SK-N-SH (cell line): ENCODE measurements at regions not wholly inside any gene's neighbourhood (a gene's known extent, or its start where the extent isn't known, plus 50 kb on each side); places are given as distances from the start of the nearest gene placed in this dataset.

Experiments used
- CTCF ChIA-PET: fragments of 300-600, 350-600 bp; formaldehyde crosslinking; extraction: SDS; loops from one replicate; lab custom pipeline; 2021; lab: Yijun Ruan, JAX
- POLR2A ChIA-PET: fragments of 350-600 bp; sonication (Branson Sonifier 250); formaldehyde crosslinking; extraction: SDS; loops from one replicate; lab custom pipeline; 2020; ENCODE audit warnings: antibody characterized with exemption, inconsistent platforms; lab: Yijun Ruan, JAX
- DNase-seq: peaks from one replicate; pipeline ENCODE4 v3.0.0; 2012
- H2AFZ ChIP-seq: fragments of 200-600 bp; sonication (generic); 2 replicates; pipeline ENCODE4 v1.8.1; 2016; ENCODE audit warnings: antibody characterized with exemption, mild to moderate bottlenecking, low read depth
- H3F3A ChIP-seq: fragments of 200-600 bp; sonication (generic); replicated peaks from 2 replicates; pipeline ENCODE3; 2016; ENCODE audit warnings: antibody characterized with exemption, mild to moderate bottlenecking; ENCODE audit not compliant: insufficient read depth
- H3K27ac ChIP-seq, 2 experiments: fragments of 200-500 bp in 1 of 2; fragments of 200-600 bp in 1 of 2; sonication (Bioruptor generic) in 1 of 2; sonication (generic), shearing (Covaris generic) in 1 of 2; 2 replicates each; pipeline versions ENCODE4 v1.5.1 to v1.6.1; 2014 to 2016; ENCODE audit warnings: low read depth in 2 of 2, inconsistent platforms in 1 of 2, low read length in 1 of 2, mild to moderate bottlenecking in 1 of 2, mixed read lengths in 1 of 2
- H3K27me3 ChIP-seq: fragments of 200-600 bp; sonication (generic), shearing (Covaris generic); 2 replicates; pipeline ENCODE4 v1.6.1; 2016; ENCODE audit warnings: mixed run types; ENCODE audit not compliant: insufficient read depth
- H3K36me3 ChIP-seq, 2 experiments: fragments of 200-500 bp in 1 of 2; fragments of 200-600 bp in 1 of 2; sonication (Bioruptor generic) in 1 of 2; sonication (generic) in 1 of 2; replicated peaks in 1 of 2; 2 replicates each; pipeline versions ENCODE3 to v1.5.1; 2014 to 2016; ENCODE audit warnings: low read length in 1 of 2, mild to moderate bottlenecking in 1 of 2; ENCODE audit not compliant: insufficient read depth in 2 of 2, control insufficient read depth in 1 of 2
- H3K4me1 ChIP-seq, 2 experiments: fragments of 200-500 bp in 1 of 2; fragments of 200-600 bp in 1 of 2; sonication (Bioruptor generic) in 1 of 2; sonication (generic), shearing (Covaris generic) in 1 of 2; 2 replicates each; pipeline versions ENCODE4 v1.5.1 to v1.6.1; 2014 to 2016; ENCODE audit warnings: low read depth in 1 of 2, low read length in 1 of 2, mixed run types in 1 of 2; ENCODE audit not compliant: insufficient read depth in 2 of 2, control insufficient read depth in 1 of 2
- H3K4me2 ChIP-seq: fragments of 200-600 bp; sonication (generic), shearing (Covaris generic); 2 replicates; pipeline ENCODE4 v1.6.1; 2017; ENCODE audit warnings: mixed run types
- H3K4me3 ChIP-seq, 2 experiments: fragments of 200-500 bp in 1 of 2; fragments of 200-600 bp in 1 of 2; sonication (Bioruptor generic) in 1 of 2; sonication (generic), shearing (Covaris generic) in 1 of 2; 2 replicates each; pipeline versions ENCODE4 v1.5.1 to v1.8.1; 2014 to 2016; ENCODE audit warnings: low read depth in 2 of 2, inconsistent platforms in 1 of 2, low read length in 1 of 2, mild to moderate bottlenecking in 1 of 2, mixed read lengths in 1 of 2, moderate library complexity in 1 of 2
- H3K79me2 ChIP-seq: fragments of 200-600 bp; sonication (generic); 2 replicates; pipeline ENCODE4 v1.8.1; 2017; ENCODE audit warnings: mild to moderate bottlenecking; ENCODE audit not compliant: insufficient read depth
- H3K9ac ChIP-seq: fragments of 200-600 bp; sonication (generic); 2 replicates; pipeline ENCODE4 v1.6.1; 2017; ENCODE audit warnings: mixed run types
- H3K9me2 ChIP-seq: fragments of 200-600 bp; sonication (generic); 2 replicates; pipeline ENCODE4 v1.6.1; 2017; ENCODE audit warnings: mixed run types
- H3K9me3 ChIP-seq: fragments of 200-600 bp; sonication (generic); 2 replicates; pipeline ENCODE4 v1.6.1; 2017; ENCODE audit warnings: mixed run types, mild to moderate bottlenecking, moderate library complexity
- H4K20me1 ChIP-seq: fragments of 200-600 bp; sonication (generic); 2 replicates; pipeline ENCODE4 v1.6.1; 2017; ENCODE audit warnings: mild to moderate bottlenecking, mixed run types; ENCODE audit not compliant: insufficient read depth
- FOSL2 ChIP-seq: IDR thresholded peaks from 2 replicates; pipeline ENCODE4 v1.4.0; 2012; ENCODE audit warnings: low read depth, mild to moderate bottlenecking, moderate library complexity, borderline replicate concordance
- FOXJ3 ChIP-seq: sonication (generic); formaldehyde crosslinking; IDR thresholded peaks from 2 replicates; pipeline ENCODE4 v1.5.1; 2020; ENCODE audit warnings: mild to moderate bottlenecking, missing genetic modification reagents
- GATA2 ChIP-seq: sonication (generic); formaldehyde crosslinking; IDR thresholded peaks from 2 replicates; pipeline ENCODE4 v1.5.0; 2020; ENCODE audit warnings: mild to moderate bottlenecking, missing genetic modification reagents
- MXI1 ChIP-seq: IDR thresholded peaks from 2 replicates; pipeline ENCODE4 v1.6.1; 2012; ENCODE audit warnings: mild to moderate bottlenecking, low read depth, low read length, improper control_type of control experiment
- PBX3 ChIP-seq: IDR thresholded peaks from 2 replicates; pipeline ENCODE4; 2012
- RFX5 ChIP-seq: IDR thresholded peaks from 2 replicates; pipeline ENCODE4 v1.6.1; 2012; ENCODE audit warnings: mild to moderate bottlenecking, improper control_type of control experiment, low read length
- TAF1 ChIP-seq: IDR thresholded peaks from 2 replicates; pipeline ENCODE4 v1.6.1; 2012; ENCODE audit warnings: low read depth, mild to moderate bottlenecking, low read length, moderate library complexity, borderline replicate concordance
- TCF12 ChIP-seq: IDR thresholded peaks from 2 replicates; pipeline ENCODE4 v1.4.0; 2012
- TEAD4 ChIP-seq: IDR thresholded peaks from 2 replicates; pipeline ENCODE4 v1.4.0; 2012; ENCODE audit warnings: mild to moderate bottlenecking, borderline replicate concordance; ENCODE audit not compliant: insufficient read depth
- WGBS: methylation state at CpG from one replicate; pipeline ENCODE4 v1.1.6; 2017; ENCODE audit warnings: low lambda C conversion rate; 5-methylcytosine and 5-hydroxymethylcytosine counted together
- TF ChIP-seq, protein P1 (sequence below): fragments of 150-350 bp; IDR thresholded peaks from 2 replicates; pipeline ENCODE4 v1.6.1; 2017; ENCODE audit warnings: antibody characterized with exemption, low read length, low read depth, borderline replicate concordance
- TF ChIP-seq, protein P2 (sequence below): IDR thresholded peaks from 2 replicates; pipeline ENCODE4 v1.4.0; 2012; ENCODE audit warnings: low read depth, borderline replicate concordance

GRCh38 chr10:11677480-11677879 is 64.7 kb upstream of the ECHDC3 start:
- CTCF ChIA-PET = no interaction called here
- POLR2A ChIA-PET = no interaction called here
- Histone ChIP-seq H3K9me2 (no peaks in the 10 kb centered on the region), H3K4me3 (no peak overlapping the region), H3K4me1 (peaks cover 7 to 14% of the 10 kb centered on the region in 2 experiments; a peak in 3 of 4 replicates), H3K9me3 (no peaks in the 10 kb centered on the region), H3F3A (no peaks in the 10 kb centered on the region), H3K4me2 (no peak overlapping the region), H3K9ac (no peak overlapping the region), H3K27ac (no peak overlapping the region), H3K79me2 (no peaks in the 10 kb centered on the region), H3K27me3 (no peaks in the 10 kb centered on the region; the same call in 1 of the 2 replicates), H4K20me1 (no peaks in the 10 kb centered on the region), H3K36me3 (no peaks in the 10 kb centered on the region), H2AFZ (no peak overlapping the region)
- WGBS = 74% methylated on average over 12 of the region's 12 CpGs
- no peak for TF ChIP-seq MXI1
- no peak for DNase-seq

DNA sequence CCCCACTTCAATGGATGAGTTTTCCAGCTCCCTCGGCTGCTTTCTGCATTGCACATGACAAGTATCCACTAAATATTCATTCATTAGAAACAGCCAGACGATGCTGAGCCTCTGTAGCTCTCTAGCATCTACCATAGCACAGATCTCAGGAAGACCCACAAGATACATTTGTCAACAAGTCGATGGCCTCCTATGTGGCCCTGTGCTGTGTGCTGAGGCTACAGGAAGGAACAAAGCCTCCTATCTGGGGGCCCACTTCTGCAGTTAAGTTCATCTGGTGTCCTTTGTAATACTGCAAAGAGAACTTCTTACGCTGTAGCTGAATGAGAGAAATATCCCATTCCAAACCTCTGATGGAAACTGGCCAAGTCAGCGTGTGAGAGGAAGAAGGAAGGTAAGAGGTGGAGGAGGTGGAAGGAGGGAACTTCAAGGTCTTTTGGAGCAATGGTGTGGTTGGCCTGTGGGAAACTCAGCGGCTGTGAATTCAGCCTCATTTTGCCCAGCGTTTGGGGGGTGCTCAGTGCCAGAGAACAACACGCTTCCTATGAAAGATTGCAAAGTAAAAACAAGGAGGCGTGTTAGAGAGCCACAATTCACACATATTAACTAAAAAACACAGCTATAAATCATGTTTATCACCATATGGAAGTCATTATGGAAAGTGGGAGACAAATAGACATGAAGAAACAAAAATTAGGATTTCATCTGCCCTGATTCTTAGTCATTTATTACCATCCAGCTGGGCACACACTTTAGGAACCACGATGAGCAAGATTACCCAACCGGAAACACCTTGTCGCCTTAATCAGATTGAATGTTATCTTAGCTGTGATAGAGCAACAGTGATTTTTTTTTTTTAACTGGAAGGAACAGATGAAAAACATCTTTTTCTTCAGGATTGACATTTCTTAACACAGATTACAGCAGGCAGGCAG is 62.2 kb upstream of the USP6NL start:
- Histone ChIP-seq H3K9ac (no peak overlapping the region), H3K27me3 (no peaks in the 10 kb centered on the region; the same call in 1 of the 2 replicates), H3K9me2 (no peaks in the 10 kb centered on the region), H3K79me2 (no peaks in the 10 kb centered on the region), H3F3A (no peaks in the 10 kb centered on the region), H4K20me1 (no peaks in the 10 kb centered on the region), H3K4me2 (no peak overlapping the region), H3K9me3 (no peaks in the 10 kb centered on the region), H3K27ac (no peak overlapping the region), H3K4me1 (peaks cover 7 to 12% of the 10 kb centered on the region in 2 experiments; a peak in 3 of 4 replicates), H3K4me3 (no peak overlapping the region), H2AFZ (no peak overlapping the region), H3K36me3 (no peaks in the 10 kb centered on the region)
- ChIA-PET CTCF (interaction anchor here (0.7 kb wide), 1 partner anchor 1744 kb away, joined by 4 read pairs; no protein-coding TSS in a partner anchor), POLR2A (no interaction called here)
- DNase-seq = no peak
- WGBS = 57% methylated on average over 12 of the region's 12 CpGs
- TF ChIP-seq, protein P1, sequence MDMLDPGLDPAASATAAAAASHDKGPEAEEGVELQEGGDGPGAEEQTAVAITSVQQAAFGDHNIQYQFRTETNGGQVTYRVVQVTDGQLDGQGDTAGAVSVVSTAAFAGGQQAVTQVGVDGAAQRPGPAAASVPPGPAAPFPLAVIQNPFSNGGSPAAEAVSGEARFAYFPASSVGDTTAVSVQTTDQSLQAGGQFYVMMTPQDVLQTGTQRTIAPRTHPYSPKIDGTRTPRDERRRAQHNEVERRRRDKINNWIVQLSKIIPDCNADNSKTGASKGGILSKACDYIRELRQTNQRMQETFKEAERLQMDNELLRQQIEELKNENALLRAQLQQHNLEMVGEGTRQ = no peak
- TF ChIP-seq FOXJ3 (CRISPR knock-in tag) = 0 out of 2 replicates have a peak, but pooled peaks have one; percentile 24
- peak; percentile 30; the same call in 1 of the 2 replicates for TF ChIP-seq GATA2
- no peak for TF ChIP-seq TEAD4
- 0 out of 2 replicates have a peak, but pooled peaks have one; percentile 9 for TF ChIP-seq TCF12

DNA sequence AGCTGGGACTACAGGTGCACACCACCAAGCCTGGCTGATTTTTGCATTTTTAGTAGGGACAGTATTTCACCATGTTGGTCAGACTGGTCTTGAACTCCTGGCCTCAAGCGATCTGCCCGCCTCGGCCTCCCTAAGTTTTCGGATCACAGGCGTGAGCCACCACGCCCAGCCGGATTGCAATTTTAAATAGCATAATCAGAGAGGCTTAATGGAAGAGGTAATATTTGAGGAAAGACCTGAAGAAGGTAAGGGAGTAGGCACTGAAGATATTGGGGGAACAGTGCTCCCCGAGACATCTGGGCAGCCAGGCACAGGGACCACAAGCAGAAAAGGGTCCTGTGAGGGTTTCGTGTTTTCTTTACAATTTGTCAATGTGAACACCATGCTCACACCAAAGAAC is 61.4 kb upstream of the USP6NL start:
- no peaks in the 10 kb centered on the region for H3K9me2 ChIP-seq
- H3K9me3 ChIP-seq = no peaks in the 10 kb centered on the region
- no peak for DNase-seq
- no peaks in the 10 kb centered on the region; the same call in 1 of the 2 replicates for H3K27me3 ChIP-seq
- no peak overlapping the region for H3K4me2 ChIP-seq
- no peaks in the 10 kb centered on the region for H3K36me3 ChIP-seq
- H3F3A ChIP-seq = no peaks in the 10 kb centered on the region
- H4K20me1 ChIP-seq = no peaks in the 10 kb centered on the region
- H3K9ac ChIP-seq = no peak overlapping the region
- no peak overlapping the region for H3K27ac ChIP-seq
- ChIA-PET CTCF (no interaction called here), POLR2A (no interaction called here)
- no peak overlapping the region for H3K4me3 ChIP-seq
- WGBS = 87% methylated on average over 9 of the region's 9 CpGs
- peaks cover 7 to 12% of the 10 kb centered on the region in 2 experiments; a peak in 3 of 4 replicates for H3K4me1 ChIP-seq
- TF ChIP-seq FOSL2 (no peak), MXI1 (no peak), TAF1 (no peak), RFX5 (no peak), PBX3 (no peak), TEAD4 (no peak)
- TF ChIP-seq, protein P2, sequence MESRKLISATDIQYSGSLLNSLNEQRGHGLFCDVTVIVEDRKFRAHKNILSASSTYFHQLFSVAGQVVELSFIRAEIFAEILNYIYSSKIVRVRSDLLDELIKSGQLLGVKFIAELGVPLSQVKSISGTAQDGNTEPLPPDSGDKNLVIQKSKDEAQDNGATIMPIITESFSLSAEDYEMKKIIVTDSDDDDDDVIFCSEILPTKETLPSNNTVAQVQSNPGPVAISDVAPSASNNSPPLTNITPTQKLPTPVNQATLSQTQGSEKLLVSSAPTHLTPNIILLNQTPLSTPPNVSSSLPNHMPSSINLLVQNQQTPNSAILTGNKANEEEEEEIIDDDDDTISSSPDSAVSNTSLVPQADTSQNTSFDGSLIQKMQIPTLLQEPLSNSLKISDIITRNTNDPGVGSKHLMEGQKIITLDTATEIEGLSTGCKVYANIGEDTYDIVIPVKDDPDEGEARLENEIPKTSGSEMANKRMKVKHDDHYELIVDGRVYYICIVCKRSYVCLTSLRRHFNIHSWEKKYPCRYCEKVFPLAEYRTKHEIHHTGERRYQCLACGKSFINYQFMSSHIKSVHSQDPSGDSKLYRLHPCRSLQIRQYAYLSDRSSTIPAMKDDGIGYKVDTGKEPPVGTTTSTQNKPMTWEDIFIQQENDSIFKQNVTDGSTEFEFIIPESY = no peak
- H2AFZ ChIP-seq = no peak overlapping the region
- H3K79me2 ChIP-seq = no peaks in the 10 kb centered on the region
